GM21381 (cell line): ENCODE measurements at regions not wholly inside any gene's neighbourhood (a gene's known extent, or its start where the extent isn't known, plus 50 kb on each side); places are given as distances from the start of the nearest gene placed in this dataset.

Experiments
- ATAC-seq: cut with Tn5 transposase; IDR thresholded peaks from one replicate; pipeline ENCODE4 v1.9.1; 2021; ENCODE audit warnings: mild to moderate bottlenecking, moderate library complexity; ENCODE audit not compliant: unreplicated experiment

GRCh38 chr4:184575306-184575705 lies 73.9 kb downstream of the CASP3 start:
- no peak for ATAC-seq

DNA sequence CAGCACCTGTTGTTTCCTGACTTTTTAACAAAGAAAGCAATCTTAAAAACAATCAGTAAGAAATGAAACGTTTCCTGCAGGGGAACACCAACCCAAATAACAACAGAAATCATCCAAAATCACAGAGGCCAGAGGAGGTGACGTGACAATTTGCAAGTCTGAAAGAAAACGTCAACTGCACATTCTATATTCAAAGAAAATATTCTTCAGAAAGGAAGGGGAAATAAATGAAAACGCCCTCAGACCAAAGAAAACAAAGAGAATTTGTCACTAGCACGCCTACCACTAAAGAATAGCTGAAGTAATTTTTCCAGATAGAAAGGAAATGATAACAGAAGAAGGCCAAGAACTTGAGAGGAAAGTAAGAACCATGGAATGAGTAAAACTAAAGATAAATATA lies 74.4 kb downstream of the CASP3 start:
- ATAC-seq: no peak

- no peak for ATAC-seq
Observed at GRCh38 chr4:184573701-184574100, 75.5 kb downstream of the CASP3 start.

DNA sequence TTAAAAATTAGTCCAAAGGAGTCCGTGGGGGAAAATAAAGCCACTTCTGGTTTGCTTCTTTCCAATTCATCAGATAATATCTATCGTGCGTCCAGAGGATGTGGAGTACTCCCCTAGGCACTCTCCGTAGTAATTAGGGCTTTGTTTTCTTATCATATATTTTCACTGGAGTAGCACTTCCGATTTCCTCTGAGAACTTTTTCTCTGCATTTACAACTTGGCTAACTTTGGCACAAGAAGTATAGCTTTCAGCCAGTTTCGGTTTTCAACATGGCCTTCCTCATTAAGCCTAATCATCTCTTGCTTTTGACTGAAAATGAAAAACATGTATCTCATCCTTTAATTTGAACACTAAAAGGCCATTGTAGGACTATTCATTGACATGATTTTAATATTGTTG lies 80.5 kb downstream of the CASP3 start:
- ATAC-seq: no peak

- no peak for ATAC-seq
Observed at GRCh38 chr4:184563621-184564020, 85.6 kb downstream of the CASP3 start.

DNA sequence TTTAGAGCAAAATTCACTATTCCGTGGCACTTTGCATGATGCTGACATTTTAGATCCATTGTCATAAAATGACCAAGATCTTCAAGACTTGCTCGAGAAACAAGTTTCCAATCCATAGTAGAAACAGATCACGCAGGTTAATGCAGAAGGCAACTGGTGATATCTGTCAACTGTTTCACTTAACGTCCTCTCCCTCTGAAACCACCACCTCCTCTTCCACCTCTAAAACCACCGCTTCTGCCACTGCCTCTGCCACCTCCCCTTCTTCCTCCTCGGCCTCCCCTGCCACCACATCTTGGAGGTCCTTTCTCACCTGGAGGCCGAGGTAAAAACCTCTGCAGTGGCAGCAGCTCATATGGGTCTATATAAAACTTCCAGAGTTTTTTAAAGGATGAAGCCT lies 84.6 kb upstream of the IRF2 start:
- no peak for ATAC-seq

- ATAC-seq: no peak
Observed at GRCh38 chr4:184553891-184554290, 79.5 kb upstream of the IRF2 start.

DNA sequence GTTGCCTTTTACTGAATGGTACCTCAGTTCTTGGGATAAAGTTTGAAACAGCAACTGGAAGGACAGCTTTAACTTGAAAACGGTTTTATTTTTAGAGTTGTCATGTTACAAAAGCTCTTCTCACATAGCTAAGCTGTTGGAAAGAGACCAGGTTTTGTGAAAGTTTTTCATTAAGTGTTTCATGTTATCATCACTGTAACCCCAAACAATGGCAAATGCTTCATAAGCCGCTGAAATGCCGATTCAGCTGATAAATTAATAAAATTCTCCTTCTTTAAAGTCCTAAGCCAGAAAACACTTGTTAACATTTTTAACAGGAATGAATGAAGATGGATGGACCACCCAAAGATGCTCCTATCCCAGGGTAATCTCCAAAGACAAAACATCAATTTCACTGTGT lies 76.1 kb upstream of the IRF2 start:
- ATAC-seq: no peak

GRCh38 chr4:184548648-184549341 lies 74.4 kb upstream of the IRF2 start:
- ATAC-seq: no peak

DNA sequence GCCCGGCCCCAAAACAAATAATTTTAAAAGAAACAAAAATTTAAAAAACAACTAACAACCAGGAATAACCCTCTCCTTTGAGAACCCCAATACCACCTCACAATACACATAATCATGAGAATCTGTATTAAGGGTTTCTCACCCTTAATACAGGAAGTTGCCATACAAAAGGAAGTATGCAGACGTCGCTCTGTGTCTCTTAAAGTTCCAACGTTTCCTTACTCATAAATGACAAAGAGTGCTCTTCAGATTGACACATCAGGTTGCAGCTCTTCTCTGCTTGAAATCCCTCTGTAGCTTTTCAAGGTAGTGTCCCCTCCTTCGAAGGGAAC lies 73.9 kb upstream of the IRF2 start:
- ATAC-seq: no peak

- no peak for ATAC-seq
Observed at GRCh38 chr4:184544788-184545409, 70.5 kb upstream of the IRF2 start.

- ATAC-seq: no peak
Observed at GRCh38 chr4:184541907-184542306, 67.6 kb upstream of the IRF2 start.

DNA sequence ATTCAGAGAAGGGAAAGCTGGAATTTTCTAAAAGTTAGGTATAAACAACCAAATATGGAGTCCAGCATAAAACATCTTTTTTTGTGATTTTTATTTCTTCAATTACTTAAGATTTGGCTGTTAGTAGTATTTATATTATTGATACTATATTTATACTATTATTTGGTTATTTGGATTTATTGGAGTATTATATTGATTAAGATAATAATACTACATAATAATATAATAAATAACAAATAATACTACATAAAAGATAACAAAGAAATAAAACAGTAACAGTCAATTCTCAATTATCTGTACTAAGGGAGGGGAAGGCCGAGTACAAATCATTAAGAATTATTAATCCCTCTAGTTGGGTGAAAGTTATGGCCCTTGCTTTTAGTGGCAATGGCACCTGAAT lies 66.0 kb upstream of the IRF2 start:
- no peak for ATAC-seq

DNA sequence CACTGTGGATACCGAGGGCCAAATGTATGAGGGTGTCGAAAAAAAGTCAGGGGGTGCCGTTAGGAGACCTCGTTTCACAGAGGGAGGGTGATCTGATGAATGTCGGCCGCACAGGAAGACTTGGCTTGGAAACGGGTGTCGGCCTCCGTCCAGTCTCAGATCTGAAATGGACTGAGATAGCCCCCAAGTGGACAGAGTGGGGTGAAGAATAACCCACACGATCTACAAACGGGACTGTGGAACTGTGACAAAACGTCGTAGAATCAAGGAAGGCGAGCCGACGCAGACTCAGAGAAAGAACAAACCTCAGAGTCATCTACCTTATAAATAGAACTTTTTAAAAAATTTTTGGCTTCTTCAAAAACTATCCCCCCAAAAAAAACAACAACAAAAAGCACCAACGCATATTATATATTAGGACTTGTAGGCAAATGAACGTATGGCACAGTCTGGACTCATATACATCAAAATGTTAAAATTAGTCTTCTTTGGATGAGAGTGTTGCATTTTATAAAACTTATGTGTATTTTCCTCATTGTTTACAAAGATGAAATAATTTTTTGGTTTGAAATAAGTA lies 63.8 kb upstream of the IRF2 start:
- ATAC-seq: peak; percentile 51

DNA sequence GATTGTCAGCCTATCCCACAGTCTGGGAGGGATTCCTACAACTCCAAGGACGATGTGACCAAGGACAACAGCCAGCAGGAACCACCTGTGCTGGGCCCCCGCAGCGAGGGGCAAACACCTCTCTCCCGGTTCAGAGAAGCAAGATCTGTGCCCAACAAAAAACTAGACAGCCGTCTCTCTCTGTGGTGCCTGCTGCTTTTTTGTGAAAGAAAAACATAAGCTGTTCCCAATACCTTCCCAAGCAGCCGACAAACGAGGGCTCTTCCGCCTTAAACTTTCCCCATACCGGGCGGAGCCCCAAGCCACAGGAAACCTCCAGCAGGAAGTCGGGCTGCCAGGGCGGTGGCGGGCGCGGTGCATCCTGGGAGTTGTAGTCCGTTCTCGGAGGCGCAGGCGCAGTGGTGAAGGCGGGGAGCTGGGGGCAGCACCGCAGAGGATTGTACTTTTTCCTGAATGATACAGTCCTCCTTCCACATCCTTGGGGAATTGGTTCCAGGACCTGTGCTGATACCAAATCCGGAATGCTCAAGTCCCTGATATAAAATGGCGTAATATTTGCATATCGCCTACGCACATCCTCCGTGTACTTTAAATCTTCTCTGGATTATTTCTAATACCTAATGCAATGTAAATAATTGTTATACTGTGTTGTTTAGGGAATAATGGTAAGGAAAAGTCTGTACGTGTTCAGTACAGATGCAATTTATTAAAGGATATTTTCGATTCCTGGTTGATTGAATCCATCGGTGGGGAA lies 63.1 kb upstream of the IRF2 start:
- ATAC-seq: peak; percentile 50

GRCh38 chr4:184536881-184537248 lies 62.5 kb upstream of the IRF2 start:
- no peak for ATAC-seq

DNA sequence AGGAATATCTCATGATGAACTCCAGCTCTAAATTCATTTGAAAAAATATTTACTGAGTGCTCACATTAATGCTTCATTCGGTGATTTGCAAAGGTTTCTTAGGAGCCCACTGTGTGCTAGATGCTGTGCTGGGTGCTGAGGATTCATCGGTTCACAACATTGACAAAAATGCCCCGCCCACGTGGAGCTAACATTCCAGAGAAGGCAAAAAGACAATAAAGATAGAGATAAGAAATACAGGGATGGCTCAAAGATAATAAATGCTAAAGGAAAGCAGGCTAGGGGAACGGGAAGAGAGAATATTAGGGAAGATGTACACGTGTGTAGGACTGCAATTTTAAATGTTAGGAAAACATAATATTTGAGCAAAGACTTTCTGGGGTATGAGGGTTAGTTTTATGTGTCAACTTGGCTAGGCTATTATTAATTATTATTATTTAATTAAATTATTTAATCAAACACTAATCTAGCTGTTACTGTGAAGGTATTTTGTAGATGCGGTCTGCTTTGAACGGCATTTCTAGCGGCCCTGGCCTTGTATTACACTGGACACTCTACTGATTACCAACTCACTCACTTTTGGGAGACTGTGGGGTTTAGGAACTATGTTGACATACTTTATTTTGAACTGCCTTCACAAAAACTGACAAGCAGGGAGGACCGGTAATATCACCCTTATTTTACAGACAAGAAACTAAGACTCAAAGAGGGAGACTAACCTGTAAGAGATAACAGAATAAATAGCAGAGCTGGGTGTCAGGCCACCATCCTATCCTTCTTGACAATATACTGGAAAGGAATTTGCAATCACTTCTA lies 61.9 kb upstream of the IRF2 start:
- no peak for ATAC-seq

- peak; percentile 55 for ATAC-seq
Observed at GRCh38 chr4:184534511-184535391, 60.4 kb upstream of the IRF2 start.

DNA sequence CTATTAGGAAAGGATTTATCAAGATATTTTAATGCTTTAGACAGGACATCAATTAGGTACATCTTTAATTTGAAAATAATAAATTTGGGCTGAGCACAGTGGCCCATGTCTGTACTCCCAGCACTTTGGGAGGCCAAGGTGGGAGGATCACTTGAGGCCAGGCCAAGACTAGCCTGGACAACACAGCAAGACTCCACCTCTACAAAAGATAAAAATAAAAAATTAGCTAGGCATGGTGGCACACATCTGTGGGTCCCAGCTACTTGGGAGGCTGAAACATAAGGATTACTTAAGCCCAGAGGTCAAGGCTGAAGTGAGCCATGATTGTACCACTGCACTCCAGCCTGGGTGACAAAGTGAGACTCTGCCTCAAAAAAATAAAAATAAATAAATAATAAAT lies 59.6 kb upstream of the IRF2 start:
- ATAC-seq: no peak

DNA sequence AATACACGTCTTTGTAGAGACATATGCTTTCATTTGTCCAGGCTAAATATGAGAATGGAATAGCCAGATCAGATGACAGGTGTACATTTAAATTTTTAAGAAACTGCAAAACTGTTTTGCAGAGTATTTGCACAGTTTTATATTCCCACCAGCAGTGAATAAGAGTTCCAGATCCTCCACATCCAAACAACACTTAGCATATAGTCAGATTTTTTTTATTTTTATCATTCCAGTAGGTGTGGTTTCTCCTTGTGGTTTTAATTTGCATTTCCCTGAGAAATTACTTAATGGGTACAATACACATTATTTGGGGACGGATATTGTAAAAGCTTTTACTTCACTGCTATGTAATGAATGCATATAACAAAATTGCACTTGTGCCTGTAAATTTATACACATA lies 56.7 kb upstream of the IRF2 start:
- no peak for ATAC-seq
